ENCODE measurements at regions not wholly inside any gene's neighbourhood (a gene's known extent, or its start where the extent isn't known, plus 50 kb on each side); places are given as distances from the start of the nearest gene placed in this dataset.

- Histone ChIP-seq H3K9me3 (ENCODE audit: control insufficient read depth, insufficient read depth, low read length) (no peaks in the 10 kb centered on the region), H3K4me3 (ENCODE audit: low read depth, low read length) (no peak overlapping the region), H3K27me3 (ENCODE audit: control insufficient read depth, insufficient read depth, low read length) (no peaks in the 10 kb centered on the region), H3K27ac (ENCODE audit: low read depth, low read length) (no peak overlapping the region)
- CTCF ChIA-PET, result no interaction called here
- no peak for TF ChIP-seq CTCF (IDR thresholded peaks at IDR 0.05; ENCODE audit: low read depth, low read length)
- POLR2A ChIA-PET, result no interaction called here
- DNase-seq (ENCODE audit: low read depth, low spot score), result no peak
Observed at GRCh38 chr10:74770400-74770799, 56.0 kb upstream of the KAT6B start.

GRCh38 chr10:74771054-74771453 is 55.3 kb upstream of the KAT6B start:
- no peak for DNase-seq (ENCODE audit: low read depth, low spot score)
- Histone ChIP-seq H3K27ac (ENCODE audit: low read depth, low read length) (no peak overlapping the region), H3K4me3 (ENCODE audit: low read depth, low read length) (no peak overlapping the region), H3K27me3 (ENCODE audit: control insufficient read depth, insufficient read depth, low read length) (no peaks in the 10 kb centered on the region), H3K9me3 (ENCODE audit: control insufficient read depth, insufficient read depth, low read length) (peaks cover 4% of the 10 kb centered on the region; the same call in 1 of the 2 replicates)
- ChIA-PET POLR2A (no interaction called here), CTCF (no interaction called here)
- TF ChIP-seq CTCF (IDR thresholded peaks at IDR 0.05; ENCODE audit: low read depth, low read length), result no peak

GRCh38 chr10:74775099-74775498 is 51.3 kb upstream of the KAT6B start:
- POLR2A ChIA-PET, result no interaction called here
- Histone ChIP-seq H3K27ac (ENCODE audit: low read depth, low read length) (no peak overlapping the region), H3K27me3 (ENCODE audit: control insufficient read depth, insufficient read depth, low read length) (peaks cover 2% of the 10 kb centered on the region), H3K4me3 (ENCODE audit: low read depth, low read length) (no peak overlapping the region), H3K9me3 (ENCODE audit: control insufficient read depth, insufficient read depth, low read length) (peaks cover 4% of the 10 kb centered on the region; the same call in 1 of the 2 replicates)
- CTCF ChIA-PET, result no interaction called here
- no peak for DNase-seq (ENCODE audit: low read depth, low spot score)
- TF ChIP-seq CTCF (IDR thresholded peaks at IDR 0.05; ENCODE audit: low read depth, low read length), result no peak

Measured in AG04450 (cell line).